Ovary (tissue), 7 donors: ENCODE measurements at regions not wholly inside any gene's neighbourhood (a gene's known extent, or its start where the extent isn't known, plus 50 kb on each side); places are given as distances from the start of the nearest gene placed in this dataset.

Experiments used
- DNase-seq, 5 donors: peaks; one replicate each; pipeline ENCODE4 v3.0.0-alpha.2; 2019 to 2020
- H3K27ac ChIP-seq, 2 donors: fragments of 200-600 bp; one replicate each; pipeline versions ENCODE4 v1.5.1 to v1.8.0; 2019 to 2022
- H3K27me3 ChIP-seq: fragments of 200-600 bp; one replicate; pipeline ENCODE4 v1.8.0; 2022
- H3K36me3 ChIP-seq: fragments of 200-600 bp; sonication (generic); one replicate; pipeline ENCODE4 v1.5.1; 2019
- H3K4me1 ChIP-seq: one replicate; pipeline ENCODE4 v1.8.1; 2013; ENCODE audit warnings: mild to moderate bottlenecking, moderate library complexity; ENCODE audit not compliant: insufficient read depth
- H3K4me3 ChIP-seq: fragments of 200-600 bp; sonication (generic); one replicate; pipeline ENCODE4 v1.5.1; 2017
- H3K9me3 ChIP-seq, 2 donors: fragments of 200-600 bp in 1 of 2; sonication (generic) in 1 of 2; one replicate each; pipeline versions ENCODE4 v1.5.1 to v1.8.1; 2013 to 2019; ENCODE audit warnings: mild to moderate bottlenecking in 1 of 2, moderate library complexity in 1 of 2
- EP300 ChIP-seq: sonication (generic); formaldehyde crosslinking; IDR thresholded peaks from one replicate; pipeline ENCODE4 v1.6.1; 2017; ENCODE audit warnings: antibody characterized with exemption
- POLR2A ChIP-seq: fragments of 450-650 bp; IDR thresholded peaks from one replicate; pipeline ENCODE4 v1.6.1; 2017; ENCODE audit warnings: antibody characterized with exemption, mild to moderate bottlenecking, moderate library complexity
- WGBS, 3 donors: extraction: QIAGEN DNeasy Blood & Tissue Kit in 1 of 3; methylation state at CpG; one replicate each; pipeline versions ENCODE4 v1.1.5 to v1.1.7; 2013 to 2017; 5-methylcytosine and 5-hydroxymethylcytosine counted together
- intact Hi-C, 4 donors: fragments of 100-400 bp; cut with DNase I; formaldehyde crosslinking; loops; one replicate each; pipeline versions ENCODE4 v1.11.0 to v1.15.1; 2022 to 2023
- TF ChIP-seq, protein P1 (sequence below), 3 donors: fragments of 450-650 bp in 2 of 3; fragments of 200-600 bp in 1 of 3; IDR thresholded peaks; one replicate each; pipeline versions ENCODE4 v1.5.1 to v1.8.0; 2016 to 2022; ENCODE audit warnings: antibody characterized with exemption in 3 of 3, mild to moderate bottlenecking in 1 of 3
- donor health status: DM: no; HTN: no; CAD: no; lungs with moderate emphysema.
- donor health status: DM: no; HTN: no; CAD: no.
- donor health status: Bipolar disorder and iron deficiency.
- donor health status: DM: no; HTN: no; CAD: no.
- donor health status: DM: yes; HTN: yes; CAD: no.

DNA sequence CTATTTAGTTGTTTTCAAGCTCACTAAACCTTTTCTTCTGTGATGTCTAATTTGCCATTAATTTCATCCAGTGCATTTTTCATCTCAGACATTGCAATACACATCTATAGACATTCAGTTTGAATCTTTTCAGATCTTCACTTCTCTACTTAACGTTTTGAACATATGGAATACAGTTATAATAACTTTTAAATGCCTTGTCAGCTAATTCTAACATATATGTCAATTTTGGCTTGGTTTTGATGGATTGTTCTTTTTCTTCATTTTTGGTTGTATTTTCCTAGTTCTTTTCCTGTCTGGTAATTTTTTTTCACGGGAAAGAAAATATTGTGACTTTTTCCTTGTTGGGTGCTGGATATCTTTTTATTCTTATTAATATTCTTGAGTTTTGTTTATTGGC is 215.3 kb downstream of the ATP23 start:
- Histone ChIP-seq H3K9me3 (no peaks in the 10 kb centered on the region), H3K27me3 (no peaks in the 10 kb centered on the region), H3K27ac (no peak overlapping the region), H3K36me3 (no peaks in the 10 kb centered on the region), H3K4me3 (no peak overlapping the region), H3K4me1 (no peaks in the 10 kb centered on the region)
- no peak for DNase-seq
- WGBS, 3 donors: 69 to 83% (median 72%) methylated on average over 2 of the region's 2 CpGs
- TF ChIP-seq POLR2A (no peak), EP300 (no peak)
- TF ChIP-seq, protein P1, sequence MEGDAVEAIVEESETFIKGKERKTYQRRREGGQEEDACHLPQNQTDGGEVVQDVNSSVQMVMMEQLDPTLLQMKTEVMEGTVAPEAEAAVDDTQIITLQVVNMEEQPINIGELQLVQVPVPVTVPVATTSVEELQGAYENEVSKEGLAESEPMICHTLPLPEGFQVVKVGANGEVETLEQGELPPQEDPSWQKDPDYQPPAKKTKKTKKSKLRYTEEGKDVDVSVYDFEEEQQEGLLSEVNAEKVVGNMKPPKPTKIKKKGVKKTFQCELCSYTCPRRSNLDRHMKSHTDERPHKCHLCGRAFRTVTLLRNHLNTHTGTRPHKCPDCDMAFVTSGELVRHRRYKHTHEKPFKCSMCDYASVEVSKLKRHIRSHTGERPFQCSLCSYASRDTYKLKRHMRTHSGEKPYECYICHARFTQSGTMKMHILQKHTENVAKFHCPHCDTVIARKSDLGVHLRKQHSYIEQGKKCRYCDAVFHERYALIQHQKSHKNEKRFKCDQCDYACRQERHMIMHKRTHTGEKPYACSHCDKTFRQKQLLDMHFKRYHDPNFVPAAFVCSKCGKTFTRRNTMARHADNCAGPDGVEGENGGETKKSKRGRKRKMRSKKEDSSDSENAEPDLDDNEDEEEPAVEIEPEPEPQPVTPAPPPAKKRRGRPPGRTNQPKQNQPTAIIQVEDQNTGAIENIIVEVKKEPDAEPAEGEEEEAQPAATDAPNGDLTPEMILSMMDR (IDR thresholded peaks at IDR 0.05): no peak
- intact Hi-C loops: no loop called here

- Histone ChIP-seq H3K27ac (no peak overlapping the region), H3K36me3 (no peaks in the 10 kb centered on the region), H3K4me1 (no peaks in the 10 kb centered on the region), H3K4me3 (no peak overlapping the region), H3K9me3 (no peaks in the 10 kb centered on the region), H3K27me3 (no peaks in the 10 kb centered on the region)
- DNase-seq: no peak
- 70 to 80% (median 77%) methylated on average over 2 of the region's 2 CpGs for WGBS, 3 donors
- no peak for TF ChIP-seq EP300
- TF ChIP-seq, protein P1 (IDR thresholded peaks at IDR 0.05): no peak
- TF ChIP-seq POLR2A: no peak
- intact Hi-C loops: no loop called here
Measured at GRCh38 chr12:58159941-58160340, 218.6 kb downstream of the ATP23 start.

GRCh38 chr12:58161773-58162172 is 220.4 kb downstream of the ATP23 start:
- Histone ChIP-seq H3K9me3 (no peaks in the 10 kb centered on the region), H3K27ac (no peak overlapping the region), H3K27me3 (no peaks in the 10 kb centered on the region), H3K36me3 (no peaks in the 10 kb centered on the region), H3K4me1 (no peaks in the 10 kb centered on the region), H3K4me3 (no peak overlapping the region)
- no peak for DNase-seq
- TF ChIP-seq POLR2A (no peak), EP300 (no peak)
- TF ChIP-seq, protein P1 (IDR thresholded peaks at IDR 0.05): no peak
- intact Hi-C loops: no loop called here
- WGBS, 3 donors: 23 to 37% (median 24%) methylated on average over 2 of the region's 2 CpGs

GRCh38 chr12:58163021-58163420 is 221.7 kb downstream of the ATP23 start:
- Histone ChIP-seq H3K9me3 (no peaks in the 10 kb centered on the region), H3K4me3 (no peak overlapping the region), H3K27ac (no peak overlapping the region), H3K4me1 (no peaks in the 10 kb centered on the region), H3K36me3 (no peaks in the 10 kb centered on the region), H3K27me3 (no peaks in the 10 kb centered on the region)
- no peak for TF ChIP-seq EP300
- TF ChIP-seq, protein P1 (IDR thresholded peaks at IDR 0.05): no peak
- no peak for TF ChIP-seq POLR2A
- WGBS, 3 donors: 78 to 88% (median 87%) methylated on average over 4 of the region's 4 CpGs
- DNase-seq: no peak
- intact Hi-C loops: no loop called here

- TF ChIP-seq, protein P1 (IDR thresholded peaks at IDR 0.05): no peak
- TF ChIP-seq EP300: no peak
- TF ChIP-seq POLR2A: no peak
- 42 to 60% (median 47%) methylated on average over 5 of the region's 5 CpGs for WGBS, 3 donors
- Histone ChIP-seq H3K27ac (no peak overlapping the region), H3K27me3 (no peaks in the 10 kb centered on the region), H3K4me1 (no peaks in the 10 kb centered on the region), H3K36me3 (no peaks in the 10 kb centered on the region), H3K4me3 (no peak overlapping the region), H3K9me3 (no peaks in the 10 kb centered on the region)
- intact Hi-C loops: no loop called here
- no peak for DNase-seq
Measured at GRCh38 chr12:58166643-58167042, 225.3 kb downstream of the ATP23 start.
